Gastroesophageal sphincter (tissue), 3 donors: ENCODE measurements at regions not wholly inside any gene's neighbourhood (a gene's known extent, or its start where the extent isn't known, plus 50 kb on each side); places are given as distances from the start of the nearest gene placed in this dataset.

Experiments used
- EP300 ChIP-seq: sonication (generic); formaldehyde crosslinking; IDR thresholded peaks from one replicate; pipeline ENCODE4 v1.6.1; 2017; ENCODE audit warnings: antibody characterized with exemption, mild to moderate bottlenecking
- POLR2A ChIP-seq, 2 donors: fragments of 450-650 bp; IDR thresholded peaks; one replicate each; pipeline ENCODE4 v1.6.1; 2017; ENCODE audit warnings: antibody characterized with exemption in 2 of 2, mild to moderate bottlenecking in 2 of 2, moderate library complexity in 1 of 2
- POLR2AphosphoS5 ChIP-seq: sonication (generic); formaldehyde crosslinking; IDR thresholded peaks from one replicate; pipeline ENCODE4 v1.6.1; 2017; ENCODE audit warnings: antibody characterized with exemption
- TF ChIP-seq, protein P1 (sequence below), 4 experiments: fragments of 200-600 bp in 2 of 4; fragments of 450-650 bp in 2 of 4; sonication (generic) in 1 of 4; IDR thresholded peaks; one replicate each; pipeline ENCODE4 v1.5.1; 2017 to 2019; ENCODE audit warnings: antibody characterized with exemption in 4 of 4, mild to moderate bottlenecking in 2 of 4, moderate library complexity in 2 of 4

DNA sequence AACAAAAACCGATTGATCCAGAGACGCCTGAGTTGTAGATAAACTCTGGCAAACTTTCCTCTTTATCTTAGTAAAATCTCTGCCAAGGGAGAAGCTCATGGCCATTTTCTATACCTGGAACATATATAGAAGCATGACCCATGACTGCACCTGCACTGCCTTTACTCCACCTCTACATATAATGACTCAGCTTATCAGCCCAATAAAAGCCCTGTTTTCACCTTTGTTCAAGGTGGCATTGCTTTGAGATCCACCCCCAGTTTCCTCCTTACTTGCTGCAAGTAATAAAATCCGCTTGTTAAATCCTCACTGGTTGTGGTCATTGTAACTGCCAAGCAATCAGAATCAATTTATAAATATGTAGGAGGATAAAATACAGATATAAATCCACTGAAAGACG is 1280.4 kb downstream of the NSUN3 start:
- TF ChIP-seq POLR2A (IDR thresholded peaks at IDR 0.05) (no peak), EP300 (no peak), POLR2AphosphoS5 (no peak)
- TF ChIP-seq, protein P1, sequence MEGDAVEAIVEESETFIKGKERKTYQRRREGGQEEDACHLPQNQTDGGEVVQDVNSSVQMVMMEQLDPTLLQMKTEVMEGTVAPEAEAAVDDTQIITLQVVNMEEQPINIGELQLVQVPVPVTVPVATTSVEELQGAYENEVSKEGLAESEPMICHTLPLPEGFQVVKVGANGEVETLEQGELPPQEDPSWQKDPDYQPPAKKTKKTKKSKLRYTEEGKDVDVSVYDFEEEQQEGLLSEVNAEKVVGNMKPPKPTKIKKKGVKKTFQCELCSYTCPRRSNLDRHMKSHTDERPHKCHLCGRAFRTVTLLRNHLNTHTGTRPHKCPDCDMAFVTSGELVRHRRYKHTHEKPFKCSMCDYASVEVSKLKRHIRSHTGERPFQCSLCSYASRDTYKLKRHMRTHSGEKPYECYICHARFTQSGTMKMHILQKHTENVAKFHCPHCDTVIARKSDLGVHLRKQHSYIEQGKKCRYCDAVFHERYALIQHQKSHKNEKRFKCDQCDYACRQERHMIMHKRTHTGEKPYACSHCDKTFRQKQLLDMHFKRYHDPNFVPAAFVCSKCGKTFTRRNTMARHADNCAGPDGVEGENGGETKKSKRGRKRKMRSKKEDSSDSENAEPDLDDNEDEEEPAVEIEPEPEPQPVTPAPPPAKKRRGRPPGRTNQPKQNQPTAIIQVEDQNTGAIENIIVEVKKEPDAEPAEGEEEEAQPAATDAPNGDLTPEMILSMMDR (IDR thresholded peaks at IDR 0.05), result no peak
